ENCODE measurements at regions not wholly inside any gene's neighbourhood (a gene's known extent, or its start where the extent isn't known, plus 50 kb on each side); places are given as distances from the start of the nearest gene placed in this dataset.

- Histone ChIP-seq H3K36me3 (ENCODE audit: control insufficient read depth, insufficient read depth, low read length) (no peaks in the 10 kb centered on the region), H3K27ac (ENCODE audit: low read length) (no peak overlapping the region), H3K4me3 (ENCODE audit: low read depth in 2 of 2, low read length in 2 of 2) (no peak overlapping the region), H3K4me1 (ENCODE audit: control insufficient read depth, insufficient read depth, low read length) (no peaks in the 10 kb centered on the region), H3K27me3 (ENCODE audit: control insufficient read depth, insufficient read depth, low read length) (peaks cover 9% of the 10 kb centered on the region), H3K9me3 (ENCODE audit: control insufficient read depth, insufficient read depth, low read depth, low read length) (no peaks in the 10 kb centered on the region)
- intact Hi-C loops (cut with micrococcal nuclease; ENCODE audit: unreplicated experiment) (no loop called here), in situ Hi-C loops (cut with HindIII; ENCODE audit: low pct_unique_long_range_greater_than_20kb, low sequenced_read_pairs) (no loop called here)
- CTCF ChIA-PET, result no interaction called here
- ATAC-seq (no peak), DNase-seq (ENCODE audit: low read depth, low spot score) (no peak)
- no TSS peak for BruUV-seq (replicated peaks)
- TF ChIP-seq CTCF (IDR thresholded peaks at IDR 0.05), result no peak
- TF ChIP-seq POLR2AphosphoS5 (IDR thresholded peaks at IDR 0.05; ENCODE audit: low read depth, low read length), result no peak
- no peak for TF ChIP-seq REST (IDR thresholded peaks at IDR 0.05; ENCODE audit: insufficient read depth in 1 of 2, low read depth in 2 of 2, low read length in 1 of 2)
- no peak for TF ChIP-seq SIN3A (IDR thresholded peaks at IDR 0.05; ENCODE audit: borderline replicate concordance, insufficient read depth, low read depth, low read length)
- POLR2A ChIA-PET, result no interaction called here
These were observed 83.1 kb upstream of the SORCS3 start for GRCh38 chr10:104557966-104558365.

- in situ Hi-C loops (cut with HindIII; ENCODE audit: low pct_unique_long_range_greater_than_20kb, low sequenced_read_pairs), result no loop called here
- Histone ChIP-seq H3K9me3 (ENCODE audit: control insufficient read depth, insufficient read depth, low read depth, low read length) (no peaks in the 10 kb centered on the region), H3K36me3 (ENCODE audit: control insufficient read depth, insufficient read depth, low read length) (no peaks in the 10 kb centered on the region), H3K27me3 (ENCODE audit: control insufficient read depth, insufficient read depth, low read length) (peaks cover 6% of the 10 kb centered on the region), H3K4me1 (ENCODE audit: control insufficient read depth, insufficient read depth, low read length) (no peaks in the 10 kb centered on the region), H3K4me3 (ENCODE audit: low read depth in 2 of 2, low read length in 2 of 2) (no peak overlapping the region), H3K27ac (ENCODE audit: low read length) (no peak overlapping the region)
- BruUV-seq (replicated peaks), result no TSS peak
- ChIA-PET CTCF (no interaction called here), POLR2A (no interaction called here)
- intact Hi-C loops (cut with micrococcal nuclease; ENCODE audit: unreplicated experiment), result no loop called here
- ATAC-seq (0 out of 2 replicates have a peak, but pooled peaks have one; percentile 17), DNase-seq (ENCODE audit: low read depth, low spot score) (no peak)
- TF ChIP-seq REST (IDR thresholded peaks at IDR 0.05; ENCODE audit: insufficient read depth in 1 of 2, low read depth in 2 of 2, low read length in 1 of 2) (no peak), POLR2AphosphoS5 (IDR thresholded peaks at IDR 0.05; ENCODE audit: low read depth, low read length) (no peak)
These were observed 81.2 kb upstream of the SORCS3 start for GRCh38 chr10:104559935-104560334.

Data from Panc1 (cell line).